ENCODE measurements at regions not wholly inside any gene's neighbourhood (a gene's known extent, or its start where the extent isn't known, plus 50 kb on each side); places are given as distances from the start of the nearest gene placed in this dataset.

DNA sequence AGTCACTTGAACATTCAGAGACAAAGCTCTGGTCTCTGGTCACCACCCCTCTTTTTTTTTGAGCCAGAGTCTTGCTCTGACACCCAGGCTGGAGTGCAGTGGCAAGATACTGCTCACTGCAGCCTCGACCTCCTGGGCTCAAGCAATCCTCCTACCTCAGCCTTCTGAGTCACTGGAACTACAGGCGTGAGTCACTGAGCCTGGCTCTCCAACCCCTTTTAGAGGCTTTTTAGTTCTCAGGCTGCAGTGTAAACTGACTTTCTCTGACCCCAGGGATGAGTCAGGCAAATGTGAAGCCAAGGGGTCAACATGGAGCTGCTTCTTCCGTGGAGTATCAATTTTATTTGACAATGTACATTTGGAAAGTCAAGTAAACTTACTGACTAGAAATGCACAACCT is 229.2 kb downstream of the PTTG2 start:
- no peak overlapping the region for H3K4ac ChIP-seq (ENCODE audit: low read depth, low read length)
- no peak overlapping the region for H3K27ac ChIP-seq (ENCODE audit: low read depth, low read length)
- peaks cover 2% of the 10 kb centered on the region for H3K79me1 ChIP-seq (ENCODE audit: low read length)
- no peak overlapping the region for H3K4me2 ChIP-seq (ENCODE audit: low read length)
- no peak overlapping the region for H3K9ac ChIP-seq (ENCODE audit: low read length)
- no peak overlapping the region for H2BK120ac ChIP-seq (ENCODE audit: insufficient read depth, low read length, poor library complexity)
- peaks cover 6% of the 10 kb centered on the region for H3K9me3 ChIP-seq (ENCODE audit: insufficient read depth, low read depth, low read length)
- H4K8ac ChIP-seq (ENCODE audit: low read depth, low read length) = no peak overlapping the region
- H4K91ac ChIP-seq (ENCODE audit: low read depth, low read length) = no peak overlapping the region
- H4K12ac ChIP-seq (ENCODE audit: low read depth, low read length) = no peak overlapping the region
- no peak overlapping the region for H2BK12ac ChIP-seq (ENCODE audit: low read length)
- no peak overlapping the region for H3K4me3 ChIP-seq (ENCODE audit: low read depth, low read length)
- no peak overlapping the region for H3K18ac ChIP-seq (ENCODE audit: low read length)
- no peaks in the 10 kb centered on the region for H3K79me2 ChIP-seq (ENCODE audit: control insufficient read depth, insufficient read depth, low read length, poor library complexity)
- H3K23ac ChIP-seq (ENCODE audit: low read length) = no peak overlapping the region
- H2AFZ ChIP-seq (ENCODE audit: insufficient read depth, low read length, poor library complexity) = no peak overlapping the region
- H3K14ac ChIP-seq (ENCODE audit: low read length) = no peak overlapping the region
- H2AK5ac ChIP-seq (ENCODE audit: low read length) = no peak overlapping the region
- peaks cover 4 to 8% of the 10 kb centered on the region in 2 experiments for H3K4me1 ChIP-seq (ENCODE audit: control insufficient read depth in 1 of 2, insufficient read depth in 2 of 2, low read length in 2 of 2)
- no peaks in the 10 kb centered on the region for H3K36me3 ChIP-seq (ENCODE audit: control insufficient read depth in 1 of 2, insufficient read depth in 2 of 2, low read length in 2 of 2)
- peak overlapping the region; percentile 9 for H2BK5ac ChIP-seq (ENCODE audit: low read depth, low read length, poor library complexity)
- peak; percentile 77 to 80 for DNase-seq
- no CpG with 5 or more reads among the region's 3 CpGs for WGBS (ENCODE audit: extremely low coverage, insufficient coverage, insufficient read length)
- H3K27me3 ChIP-seq (ENCODE audit: insufficient read depth, low read length) = peaks cover 3% of the 10 kb centered on the region

GRCh38 chr4:38190717-38191178 is 230.6 kb downstream of the PTTG2 start:
- Histone ChIP-seq H3K27me3 (ENCODE audit: insufficient read depth, low read length) (peaks cover 3% of the 10 kb centered on the region), H2BK5ac (ENCODE audit: low read depth, low read length, poor library complexity) (no peak overlapping the region), H3K9ac (ENCODE audit: low read length) (no peak overlapping the region), H3K27ac (ENCODE audit: low read depth, low read length) (no peak overlapping the region), H3K36me3 (ENCODE audit: control insufficient read depth in 1 of 2, insufficient read depth in 2 of 2, low read length in 2 of 2) (no peaks in the 10 kb centered on the region), H4K12ac (ENCODE audit: low read depth, low read length) (no peak overlapping the region), H3K4me3 (ENCODE audit: low read depth, low read length) (no peak overlapping the region), H4K91ac (ENCODE audit: low read depth, low read length) (no peak overlapping the region), H2AK5ac (ENCODE audit: low read length) (no peak overlapping the region), H3K4me2 (ENCODE audit: low read length) (no peak overlapping the region), H3K79me1 (ENCODE audit: low read length) (peaks cover 2% of the 10 kb centered on the region), H3K23ac (ENCODE audit: low read length) (no peak overlapping the region), H3K4me1 (ENCODE audit: control insufficient read depth in 1 of 2, insufficient read depth in 2 of 2, low read length in 2 of 2) (peaks cover 4 to 8% of the 10 kb centered on the region in 2 experiments), H3K79me2 (ENCODE audit: control insufficient read depth, insufficient read depth, low read length, poor library complexity) (no peaks in the 10 kb centered on the region), H3K9me3 (ENCODE audit: insufficient read depth, low read depth, low read length) (peaks cover 8% of the 10 kb centered on the region), H2BK120ac (ENCODE audit: insufficient read depth, low read length, poor library complexity) (no peak overlapping the region), H2BK12ac (ENCODE audit: low read length) (peak overlapping the region; percentile 13), H3K4ac (ENCODE audit: low read depth, low read length) (no peak overlapping the region), H3K18ac (ENCODE audit: low read length) (no peak overlapping the region), H2AFZ (ENCODE audit: insufficient read depth, low read length, poor library complexity) (no peak overlapping the region), H3K14ac (ENCODE audit: low read length) (no peak overlapping the region), H4K8ac (ENCODE audit: low read depth, low read length) (no peak overlapping the region)
- no peak for DNase-seq
- WGBS (ENCODE audit: extremely low coverage, insufficient coverage, insufficient read length) = no CpG with 5 or more reads among the region's 4 CpGs

GRCh38 chr4:38192516-38192915 is 232.3 kb downstream of the PTTG2 start:
- no peak overlapping the region for H3K18ac ChIP-seq (ENCODE audit: low read length)

DNA sequence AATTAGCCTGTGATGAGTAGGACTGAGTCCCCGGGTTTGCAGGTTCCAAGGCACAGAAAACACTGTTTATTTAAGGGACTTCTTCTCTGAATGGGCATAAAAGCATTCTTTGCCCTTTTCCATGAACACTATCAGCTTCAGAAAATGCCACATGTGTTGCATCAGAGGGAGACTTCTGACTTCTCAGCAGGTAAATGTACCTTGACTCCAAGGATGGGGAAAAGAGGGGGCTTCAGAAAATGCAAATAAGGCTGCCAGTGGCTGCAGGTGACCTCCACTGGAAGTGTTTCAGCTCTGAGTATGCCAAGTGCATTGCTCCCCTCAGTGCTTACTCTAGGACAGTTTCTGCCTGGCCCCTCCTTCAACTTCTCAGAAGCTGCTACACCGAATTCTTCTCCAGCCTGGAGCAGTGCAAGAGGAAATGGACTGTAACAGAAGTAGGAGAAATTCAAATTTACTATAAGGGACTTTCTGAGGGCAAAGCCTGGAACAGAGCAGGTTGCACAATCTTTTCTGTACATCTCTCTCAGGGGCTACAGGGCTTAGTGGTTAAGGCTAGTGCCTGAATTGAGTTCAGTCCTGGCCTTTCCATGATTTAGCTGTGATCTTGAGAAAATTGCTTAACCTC is 233.2 kb downstream of the PTTG2 start:
- no peak for DNase-seq
- WGBS (ENCODE audit: extremely low coverage, insufficient coverage, insufficient read length) = no CpG with 5 or more reads among the region's 2 CpGs
- no peak overlapping the region for H2BK12ac ChIP-seq (ENCODE audit: low read length)

More at GRCh38 chr4:38192516-38192915, 232.3 kb downstream of the PTTG2 start:
- Histone ChIP-seq H3K79me2 (ENCODE audit: control insufficient read depth, insufficient read depth, low read length, poor library complexity) (no peaks in the 10 kb centered on the region), H3K23ac (ENCODE audit: low read length) (no peak overlapping the region), H2AFZ (ENCODE audit: insufficient read depth, low read length, poor library complexity) (no peak overlapping the region), H2BK120ac (ENCODE audit: insufficient read depth, low read length, poor library complexity) (no peak overlapping the region), H2BK5ac (ENCODE audit: low read depth, low read length, poor library complexity) (no peak overlapping the region), H3K79me1 (ENCODE audit: low read length) (peaks cover 2% of the 10 kb centered on the region), H4K12ac (ENCODE audit: low read depth, low read length) (no peak overlapping the region), H3K9ac (ENCODE audit: low read length) (no peak overlapping the region), H3K36me3 (ENCODE audit: control insufficient read depth in 1 of 2, insufficient read depth in 2 of 2, low read length in 2 of 2) (no peaks in the 10 kb centered on the region), H3K4me2 (ENCODE audit: low read length) (no peak overlapping the region), H3K9me3 (ENCODE audit: insufficient read depth, low read depth, low read length) (peaks cover 8% of the 10 kb centered on the region), H4K8ac (ENCODE audit: low read depth, low read length) (no peak overlapping the region), H3K4me3 (ENCODE audit: low read depth, low read length) (no peak overlapping the region), H3K4ac (ENCODE audit: low read depth, low read length) (no peak overlapping the region), H3K14ac (ENCODE audit: low read length) (no peak overlapping the region), H2BK12ac (ENCODE audit: low read length) (no peak overlapping the region), H4K91ac (ENCODE audit: low read depth, low read length) (no peak overlapping the region), H3K27me3 (ENCODE audit: insufficient read depth, low read length) (peaks cover 3% of the 10 kb centered on the region), H3K4me1 (ENCODE audit: control insufficient read depth in 1 of 2, insufficient read depth in 2 of 2, low read length in 2 of 2) (peaks cover 4 to 8% of the 10 kb centered on the region in 2 experiments), H3K27ac (ENCODE audit: low read depth, low read length) (no peak overlapping the region), H2AK5ac (ENCODE audit: low read length) (no peak overlapping the region)
- no CpG with 5 or more reads among the region's 3 CpGs for WGBS (ENCODE audit: extremely low coverage, insufficient coverage, insufficient read length)
- DNase-seq = no peak

More for the DNA sequence above, 233.2 kb downstream of the PTTG2 start:
- no peak overlapping the region for H2AFZ ChIP-seq (ENCODE audit: insufficient read depth, low read length, poor library complexity)
- H3K27me3 ChIP-seq (ENCODE audit: insufficient read depth, low read length) = peaks cover 3% of the 10 kb centered on the region
- H3K14ac ChIP-seq (ENCODE audit: low read length) = no peak overlapping the region
- no peak overlapping the region for H3K18ac ChIP-seq (ENCODE audit: low read length)
- peaks cover 4% of the 10 kb centered on the region for H3K9me3 ChIP-seq (ENCODE audit: insufficient read depth, low read depth, low read length)
- H4K12ac ChIP-seq (ENCODE audit: low read depth, low read length) = no peak overlapping the region
- peaks cover 2% of the 10 kb centered on the region for H3K79me1 ChIP-seq (ENCODE audit: low read length)
- no peak overlapping the region for H3K4ac ChIP-seq (ENCODE audit: low read depth, low read length)
- no peak overlapping the region for H4K8ac ChIP-seq (ENCODE audit: low read depth, low read length)
- H4K91ac ChIP-seq (ENCODE audit: low read depth, low read length) = no peak overlapping the region
- no peak overlapping the region for H3K9ac ChIP-seq (ENCODE audit: low read length)
- no peaks in the 10 kb centered on the region for H3K79me2 ChIP-seq (ENCODE audit: control insufficient read depth, insufficient read depth, low read length, poor library complexity)
- no peak overlapping the region for H2BK5ac ChIP-seq (ENCODE audit: low read depth, low read length, poor library complexity)
- H3K23ac ChIP-seq (ENCODE audit: low read length) = no peak overlapping the region
- H3K36me3 ChIP-seq (ENCODE audit: control insufficient read depth in 1 of 2, insufficient read depth in 2 of 2, low read length in 2 of 2) = no peaks in the 10 kb centered on the region
- H3K4me2 ChIP-seq (ENCODE audit: low read length) = no peak overlapping the region
- H3K4me1 ChIP-seq (ENCODE audit: control insufficient read depth in 1 of 2, insufficient read depth in 2 of 2, low read length in 2 of 2) = peaks cover 4 to 6% of the 10 kb centered on the region in 2 experiments
- no peak overlapping the region for H2BK120ac ChIP-seq (ENCODE audit: insufficient read depth, low read length, poor library complexity)
- no peak overlapping the region for H2AK5ac ChIP-seq (ENCODE audit: low read length)
- no peak overlapping the region for H3K4me3 ChIP-seq (ENCODE audit: low read depth, low read length)
- no peak overlapping the region for H3K27ac ChIP-seq (ENCODE audit: low read depth, low read length)
